ENCODE measurements at regions not wholly inside any gene's neighbourhood (a gene's known extent, or its start where the extent isn't known, plus 50 kb on each side); places are given as distances from the start of the nearest gene placed in this dataset.
A peak's percentile ranks its signal among the peaks of the same experiment; 100 is the strongest.

DNA sequence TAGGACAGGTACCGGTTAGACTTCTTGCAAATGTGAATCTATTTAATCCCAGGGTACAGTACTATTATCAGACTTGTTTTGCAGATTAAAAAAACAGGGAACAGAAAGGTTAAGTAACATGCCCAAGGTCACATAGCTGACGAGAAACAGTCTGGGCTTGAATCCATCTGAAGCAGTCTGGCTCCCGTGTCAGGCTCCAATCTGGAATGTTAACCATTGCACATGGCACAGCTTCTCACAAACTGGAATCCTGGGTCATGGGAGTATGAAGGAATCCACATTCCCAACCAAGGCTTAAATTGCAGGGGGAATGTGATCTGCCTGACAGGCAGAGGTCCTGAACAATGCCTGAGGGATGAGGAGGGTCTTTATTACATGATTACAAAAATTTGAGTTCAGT is 187.5 kb upstream of the SPTLC3 start:
- H3K4me3 ChIP-seq (ENCODE audit: low read length in 2 of 2): no peak overlapping the region
- H3K27me3 ChIP-seq (ENCODE audit: control insufficient read depth in 1 of 2, insufficient read depth in 2 of 2, low read length in 2 of 2): no peaks in the 10 kb centered on the region
- H3K9ac ChIP-seq (ENCODE audit: low read length in 2 of 2): no peak overlapping the region
- H3K9me3 ChIP-seq (ENCODE audit: control insufficient read depth in 2 of 2, low read length in 2 of 2): no peaks in the 10 kb centered on the region
- H3K36me3 ChIP-seq (ENCODE audit: control insufficient read depth in 2 of 2, insufficient read depth in 2 of 2, low read length in 2 of 2): no peaks in the 10 kb centered on the region
- peaks cover 10% of the 10 kb centered on the region for H3K4me1 ChIP-seq (ENCODE audit: control insufficient read depth, insufficient read depth, low read length)
- H3K27ac ChIP-seq (ENCODE audit: low read length): no peak overlapping the region

DNA sequence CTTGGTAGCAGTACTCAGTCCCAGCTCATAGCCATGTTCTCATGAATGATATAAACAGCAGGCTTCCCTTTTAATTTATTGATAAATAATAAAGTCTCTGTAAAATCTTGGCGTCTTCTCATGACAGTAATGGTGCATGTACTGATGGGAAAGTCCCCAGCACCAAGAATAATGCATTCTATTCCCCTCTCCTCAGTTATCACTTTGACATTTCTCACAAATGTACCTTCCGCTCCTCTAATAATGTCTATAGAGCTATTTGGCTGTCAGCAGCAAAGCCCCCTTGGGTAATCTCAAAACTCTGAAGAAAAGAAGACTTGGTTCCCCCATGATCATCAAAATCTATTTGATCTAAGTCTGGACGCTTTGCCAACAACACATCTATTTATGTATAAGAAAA is 185.0 kb upstream of the SPTLC3 start:
- peaks cover 6% of the 10 kb centered on the region for H3K4me1 ChIP-seq (ENCODE audit: control insufficient read depth, insufficient read depth, low read length)
- no peaks in the 10 kb centered on the region for H3K36me3 ChIP-seq (ENCODE audit: control insufficient read depth in 2 of 2, insufficient read depth in 2 of 2, low read length in 2 of 2)
- H3K27me3 ChIP-seq (ENCODE audit: control insufficient read depth in 1 of 2, insufficient read depth in 2 of 2, low read length in 2 of 2): no peaks in the 10 kb centered on the region
- H3K9ac ChIP-seq (ENCODE audit: low read length in 2 of 2): no peak overlapping the region
- no peak overlapping the region for H3K27ac ChIP-seq (ENCODE audit: low read length)
- H3K9me3 ChIP-seq (ENCODE audit: control insufficient read depth in 2 of 2, low read length in 2 of 2): no peaks in the 10 kb centered on the region
- H3K4me3 ChIP-seq (ENCODE audit: low read length in 2 of 2): no peak overlapping the region

DNA sequence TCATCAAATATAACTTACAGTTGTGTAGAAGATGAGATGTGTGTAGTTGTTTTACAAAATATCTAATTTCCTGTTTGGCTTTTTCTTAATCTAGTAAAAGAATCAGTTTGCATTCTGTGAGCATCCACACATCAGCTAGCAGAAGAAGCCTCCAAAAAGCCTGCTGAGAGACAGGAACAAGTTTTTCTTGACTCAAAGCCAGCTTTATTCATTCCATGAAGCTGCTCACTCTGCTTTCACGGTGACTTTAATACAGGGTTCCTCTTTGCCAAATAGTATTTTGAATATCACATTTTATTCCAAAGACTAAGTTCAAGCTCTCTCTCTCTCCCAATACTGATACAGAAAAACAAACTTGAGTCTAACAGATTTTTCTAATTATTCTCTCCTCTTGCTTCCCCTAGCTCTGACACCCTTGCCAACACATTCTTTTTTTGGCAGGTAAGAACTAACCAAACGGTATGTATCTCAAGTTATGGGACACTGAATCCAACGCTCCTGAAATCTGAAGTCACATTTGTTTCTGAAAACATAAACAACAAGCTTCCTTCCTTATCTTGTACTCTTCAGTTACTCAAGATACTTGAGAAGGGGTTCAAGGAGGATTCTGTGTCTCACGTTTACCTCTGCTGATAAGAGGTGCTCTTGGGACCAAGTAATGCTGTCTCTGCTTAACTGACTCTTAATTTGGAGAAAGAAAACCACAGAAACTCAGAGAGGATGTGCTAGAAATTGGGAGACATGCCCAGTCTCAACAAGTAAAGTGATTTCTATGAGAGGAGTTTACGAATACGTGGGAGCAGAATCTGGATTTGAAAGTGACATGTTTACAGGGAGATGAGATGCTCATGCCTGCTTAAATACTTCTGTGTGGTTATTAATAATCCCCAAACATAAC is 184.2 kb upstream of the SPTLC3 start:
- no peak overlapping the region for H3K9ac ChIP-seq (ENCODE audit: low read length in 2 of 2)
- H3K4me3 ChIP-seq (ENCODE audit: low read length in 2 of 2): peak overlapping the region in 1 of 2 donors; percentile 15
- H3K27ac ChIP-seq (ENCODE audit: low read length): no peak overlapping the region
- no peaks in the 10 kb centered on the region for H3K9me3 ChIP-seq (ENCODE audit: control insufficient read depth in 2 of 2, low read length in 2 of 2)
- no peaks in the 10 kb centered on the region for H3K27me3 ChIP-seq (ENCODE audit: control insufficient read depth in 1 of 2, insufficient read depth in 2 of 2, low read length in 2 of 2)
- no peaks in the 10 kb centered on the region for H3K36me3 ChIP-seq (ENCODE audit: control insufficient read depth in 2 of 2, insufficient read depth in 2 of 2, low read length in 2 of 2)
- peaks cover 6% of the 10 kb centered on the region for H3K4me1 ChIP-seq (ENCODE audit: control insufficient read depth, insufficient read depth, low read length)

DNA sequence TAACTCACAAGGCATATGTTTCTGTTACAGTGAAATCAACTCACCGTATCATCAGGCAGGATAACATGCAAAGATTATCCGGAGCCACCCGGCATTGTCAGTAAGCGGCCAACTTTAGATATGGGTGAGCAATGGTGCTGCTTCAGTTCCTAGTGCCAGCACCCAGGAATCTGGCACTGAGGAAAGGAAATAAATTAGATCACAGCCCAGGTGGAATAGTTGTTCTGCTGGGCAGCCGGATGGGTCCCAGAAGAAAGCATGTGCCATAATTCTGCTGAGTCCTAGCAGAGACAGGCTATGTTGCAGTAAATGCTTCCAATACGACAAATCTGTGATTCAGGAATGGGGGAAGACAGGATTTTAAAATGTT is 183.6 kb upstream of the SPTLC3 start:
- H3K4me1 ChIP-seq (ENCODE audit: control insufficient read depth, insufficient read depth, low read length): peaks cover 6% of the 10 kb centered on the region
- H3K27ac ChIP-seq (ENCODE audit: low read length): no peak overlapping the region
- H3K27me3 ChIP-seq (ENCODE audit: control insufficient read depth in 1 of 2, insufficient read depth in 2 of 2, low read length in 2 of 2): no peaks in the 10 kb centered on the region
- H3K4me3 ChIP-seq (ENCODE audit: low read length in 2 of 2): no peak overlapping the region
- H3K9me3 ChIP-seq (ENCODE audit: control insufficient read depth in 2 of 2, low read length in 2 of 2): no peaks in the 10 kb centered on the region
- H3K36me3 ChIP-seq (ENCODE audit: control insufficient read depth in 2 of 2, insufficient read depth in 2 of 2, low read length in 2 of 2): no peaks in the 10 kb centered on the region
- H3K9ac ChIP-seq (ENCODE audit: low read length in 2 of 2): no peak overlapping the region

DNA sequence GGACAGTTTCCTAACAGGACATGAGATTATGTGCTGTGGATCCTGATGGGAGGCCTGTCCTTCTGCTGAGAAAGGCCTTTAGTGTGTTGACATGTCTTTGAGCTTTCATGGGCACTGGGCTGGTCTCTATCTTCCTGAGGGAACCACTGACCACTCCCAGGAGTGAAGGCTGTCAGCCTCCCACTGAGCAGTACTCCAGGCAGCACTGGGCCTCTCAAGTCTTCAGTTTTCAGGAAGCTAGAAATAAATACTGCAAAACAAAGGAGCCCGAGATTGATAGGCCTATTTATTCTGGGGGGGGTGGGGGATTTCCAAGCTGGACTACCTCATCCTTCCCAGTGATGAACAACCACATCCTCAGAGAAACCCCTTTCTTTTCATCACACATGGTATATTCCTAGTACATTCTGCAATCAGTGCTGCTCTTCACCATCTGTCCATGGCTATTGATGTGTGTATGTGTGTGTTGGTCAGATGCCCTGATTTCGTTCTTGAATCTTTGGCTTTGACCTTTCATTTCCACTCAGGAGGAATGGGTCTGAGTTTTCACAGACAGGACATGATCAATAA is 180.9 kb upstream of the SPTLC3 start:
- H3K9me3 ChIP-seq (ENCODE audit: control insufficient read depth in 2 of 2, low read length in 2 of 2): no peaks in the 10 kb centered on the region
- H3K4me1 ChIP-seq (ENCODE audit: control insufficient read depth, insufficient read depth, low read length): no peaks in the 10 kb centered on the region
- no peak overlapping the region for H3K27ac ChIP-seq (ENCODE audit: low read length)
- no peak overlapping the region for H3K4me3 ChIP-seq (ENCODE audit: low read length in 2 of 2)
- H3K9ac ChIP-seq (ENCODE audit: low read length in 2 of 2): no peak overlapping the region
- no peaks in the 10 kb centered on the region for H3K36me3 ChIP-seq (ENCODE audit: control insufficient read depth in 2 of 2, insufficient read depth in 2 of 2, low read length in 2 of 2)
- H3K27me3 ChIP-seq (ENCODE audit: control insufficient read depth in 1 of 2, insufficient read depth in 2 of 2, low read length in 2 of 2): no peaks in the 10 kb centered on the region

DNA sequence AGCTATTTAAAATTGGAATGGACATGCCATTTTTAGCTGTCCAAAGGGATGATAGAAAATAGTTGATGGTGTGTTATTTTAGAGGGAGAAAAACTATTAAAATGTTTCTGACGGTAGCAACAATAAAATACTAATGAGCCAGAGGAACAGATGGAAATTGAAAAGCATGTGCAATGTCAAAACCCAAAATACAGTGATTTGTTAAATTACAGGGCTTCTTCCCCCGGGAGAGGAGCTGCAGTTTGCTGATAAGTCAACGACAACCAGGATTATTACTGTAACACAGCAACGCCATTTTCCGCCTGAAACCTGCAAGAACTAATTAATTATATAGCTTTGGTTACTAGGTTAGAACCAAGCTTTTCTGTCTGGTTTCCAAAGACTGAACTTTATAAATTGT is 179.6 kb upstream of the SPTLC3 start:
- Histone ChIP-seq H3K27me3 (ENCODE audit: control insufficient read depth in 1 of 2, insufficient read depth in 2 of 2, low read length in 2 of 2) (no peaks in the 10 kb centered on the region), H3K9ac (ENCODE audit: low read length in 2 of 2) (no peak overlapping the region), H3K4me3 (ENCODE audit: low read length in 2 of 2) (no peak overlapping the region), H3K9me3 (ENCODE audit: control insufficient read depth in 2 of 2, low read length in 2 of 2) (no peaks in the 10 kb centered on the region), H3K36me3 (ENCODE audit: control insufficient read depth in 2 of 2, insufficient read depth in 2 of 2, low read length in 2 of 2) (no peaks in the 10 kb centered on the region), H3K4me1 (ENCODE audit: control insufficient read depth, insufficient read depth, low read length) (no peaks in the 10 kb centered on the region), H3K27ac (ENCODE audit: low read length) (no peak overlapping the region)

DNA sequence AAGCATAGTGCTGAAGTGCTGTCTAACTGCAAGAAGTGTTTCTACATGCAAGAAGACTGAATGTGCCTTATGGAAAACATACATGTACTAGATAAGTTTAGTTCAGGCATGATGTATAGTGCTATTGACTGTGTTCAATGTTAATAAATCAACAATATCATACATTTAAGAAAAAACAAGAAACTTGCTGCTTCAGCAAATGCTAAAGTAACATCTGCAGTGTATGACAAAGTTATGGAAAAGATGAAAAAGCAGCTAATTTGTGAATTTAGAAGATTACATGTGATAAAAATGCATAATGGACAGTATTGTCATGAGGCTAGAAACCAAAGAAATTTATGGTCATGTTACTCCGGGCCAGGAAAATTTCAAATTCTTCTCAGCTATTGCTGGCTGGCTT is 174.9 kb upstream of the SPTLC3 start:
- H3K27ac ChIP-seq (ENCODE audit: low read length): no peak overlapping the region
- no peak overlapping the region for H3K9ac ChIP-seq (ENCODE audit: low read length in 2 of 2)
- H3K4me3 ChIP-seq (ENCODE audit: low read length in 2 of 2): no peak overlapping the region
- H3K4me1 ChIP-seq (ENCODE audit: control insufficient read depth, insufficient read depth, low read length): no peaks in the 10 kb centered on the region
- no peaks in the 10 kb centered on the region for H3K27me3 ChIP-seq (ENCODE audit: control insufficient read depth in 1 of 2, insufficient read depth in 2 of 2, low read length in 2 of 2)
- H3K9me3 ChIP-seq (ENCODE audit: control insufficient read depth in 2 of 2, low read length in 2 of 2): no peaks in the 10 kb centered on the region
- no peaks in the 10 kb centered on the region for H3K36me3 ChIP-seq (ENCODE audit: control insufficient read depth in 2 of 2, insufficient read depth in 2 of 2, low read length in 2 of 2)

DNA sequence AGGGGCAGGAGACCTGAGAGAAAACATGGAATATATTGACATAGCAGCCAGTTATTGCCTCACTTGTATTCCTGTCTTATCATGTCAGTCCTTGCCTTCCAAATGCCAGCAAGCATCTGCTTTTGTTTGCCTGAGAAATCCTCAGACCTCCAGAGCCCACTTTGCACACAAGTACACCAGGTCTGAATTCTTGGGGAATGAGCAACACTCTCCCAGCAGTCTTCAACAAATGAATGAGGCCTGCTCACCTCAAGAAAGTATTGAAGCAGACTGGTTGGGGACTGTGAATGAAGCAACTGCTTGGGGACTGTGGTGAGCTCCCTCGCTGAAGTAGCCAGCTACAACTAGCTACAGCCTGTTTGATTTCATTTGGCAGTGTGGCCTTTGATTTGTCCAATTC is 172.8 kb upstream of the SPTLC3 start:
- H3K36me3 ChIP-seq (ENCODE audit: control insufficient read depth in 2 of 2, insufficient read depth in 2 of 2, low read length in 2 of 2): no peaks in the 10 kb centered on the region

DNA sequence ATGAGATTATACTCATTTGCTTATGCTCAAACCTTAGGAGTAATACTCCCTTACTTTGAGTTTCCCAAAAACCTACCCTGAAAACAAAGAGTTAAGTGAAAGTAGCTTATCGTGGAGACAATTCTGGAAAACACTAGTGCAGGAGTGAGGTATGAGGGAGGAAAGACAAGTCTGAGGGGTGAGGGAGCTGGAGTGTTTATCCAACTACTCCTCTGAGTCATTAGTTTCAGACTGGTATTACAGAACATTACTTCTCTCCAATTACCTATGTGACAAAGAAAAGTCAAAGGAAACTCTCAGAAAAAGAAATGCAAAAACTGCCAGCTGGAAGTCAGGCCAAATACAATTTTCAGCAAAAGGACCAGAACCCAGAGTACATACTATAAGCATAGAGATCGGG is 171.1 kb upstream of the SPTLC3 start:
- Histone ChIP-seq H3K36me3 (ENCODE audit: control insufficient read depth in 2 of 2, insufficient read depth in 2 of 2, low read length in 2 of 2) (no peaks in the 10 kb centered on the region), H3K9me3 (ENCODE audit: control insufficient read depth in 2 of 2, low read length in 2 of 2) (no peaks in the 10 kb centered on the region), H3K4me1 (ENCODE audit: control insufficient read depth, insufficient read depth, low read length) (no peaks in the 10 kb centered on the region), H3K27me3 (ENCODE audit: control insufficient read depth in 1 of 2, insufficient read depth in 2 of 2, low read length in 2 of 2) (no peaks in the 10 kb centered on the region), H3K4me3 (ENCODE audit: low read length in 2 of 2) (no peak overlapping the region), H3K9ac (ENCODE audit: low read length in 2 of 2) (no peak overlapping the region), H3K27ac (ENCODE audit: low read length) (no peak overlapping the region)

More for the DNA sequence above, 172.8 kb upstream of the SPTLC3 start:
- Histone ChIP-seq H3K4me1 (ENCODE audit: control insufficient read depth, insufficient read depth, low read length) (no peaks in the 10 kb centered on the region), H3K4me3 (ENCODE audit: low read length in 2 of 2) (no peak overlapping the region), H3K27me3 (ENCODE audit: control insufficient read depth in 1 of 2, insufficient read depth in 2 of 2, low read length in 2 of 2) (no peaks in the 10 kb centered on the region), H3K9ac (ENCODE audit: low read length in 2 of 2) (no peak overlapping the region), H3K9me3 (ENCODE audit: control insufficient read depth in 2 of 2, low read length in 2 of 2) (no peaks in the 10 kb centered on the region), H3K27ac (ENCODE audit: low read length) (no peak overlapping the region)

DNA sequence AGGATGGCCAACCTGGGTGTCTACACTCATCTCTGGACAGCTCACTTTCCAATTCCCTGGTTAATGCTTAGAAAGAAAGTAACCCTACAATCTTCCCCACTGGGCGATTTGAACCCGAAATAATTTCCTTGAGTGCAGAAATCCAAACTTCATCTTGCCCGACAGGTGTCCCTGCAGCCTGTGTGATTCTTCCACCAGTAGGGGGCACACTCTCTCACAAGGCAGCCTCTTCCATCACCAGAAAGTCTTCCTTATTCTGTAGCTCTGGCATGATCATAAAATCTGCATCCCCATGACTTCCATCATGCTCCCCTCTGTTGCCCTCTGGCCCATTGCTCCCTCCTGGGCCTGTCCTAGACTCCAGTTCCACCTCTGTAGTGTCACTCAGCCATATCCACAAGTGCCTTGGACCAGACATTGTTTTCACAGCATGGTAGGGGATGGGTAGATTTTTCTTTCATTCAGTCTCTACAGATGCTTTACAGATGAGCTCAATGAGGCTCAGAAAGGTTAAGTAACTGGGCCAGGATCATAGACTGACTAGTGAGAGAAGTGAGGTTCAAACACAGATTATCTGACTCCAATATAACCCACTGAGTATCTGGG is 170.4 kb upstream of the SPTLC3 start:
- Histone ChIP-seq H3K36me3 (ENCODE audit: control insufficient read depth in 2 of 2, insufficient read depth in 2 of 2, low read length in 2 of 2) (no peaks in the 10 kb centered on the region), H3K9me3 (ENCODE audit: control insufficient read depth in 2 of 2, low read length in 2 of 2) (no peaks in the 10 kb centered on the region), H3K9ac (ENCODE audit: low read length in 2 of 2) (no peak overlapping the region)

DNA sequence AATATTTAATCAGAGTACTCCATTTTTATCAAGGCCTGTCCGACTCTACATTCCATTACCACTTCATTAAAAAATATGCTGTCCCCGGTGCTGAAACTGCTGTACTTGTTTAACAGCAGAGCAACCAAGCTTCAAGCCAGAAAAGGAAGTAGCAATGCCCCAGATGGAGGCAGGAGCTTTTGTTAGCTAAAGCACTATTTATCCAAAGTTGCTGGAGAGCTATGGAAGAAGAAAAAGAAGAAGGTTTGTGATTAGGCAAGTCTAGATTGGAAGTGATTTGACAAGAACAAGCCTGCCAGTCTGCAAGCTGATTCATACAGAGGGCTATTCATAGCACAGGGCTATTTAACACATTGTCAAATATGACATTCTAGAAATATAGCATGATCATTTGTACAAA is 160.9 kb upstream of the SPTLC3 start:
- H3K27ac ChIP-seq (ENCODE audit: low read length): no peak overlapping the region
- no peak overlapping the region for H3K9ac ChIP-seq (ENCODE audit: low read length in 2 of 2)
- no peaks in the 10 kb centered on the region for H3K27me3 ChIP-seq (ENCODE audit: control insufficient read depth in 1 of 2, insufficient read depth in 2 of 2, low read length in 2 of 2)
- H3K4me1 ChIP-seq (ENCODE audit: control insufficient read depth, insufficient read depth, low read length): no peaks in the 10 kb centered on the region
- no peak overlapping the region for H3K4me3 ChIP-seq (ENCODE audit: low read length in 2 of 2)
- H3K9me3 ChIP-seq (ENCODE audit: control insufficient read depth in 2 of 2, low read length in 2 of 2): no peaks in the 10 kb centered on the region
- no peaks in the 10 kb centered on the region for H3K36me3 ChIP-seq (ENCODE audit: control insufficient read depth in 2 of 2, insufficient read depth in 2 of 2, low read length in 2 of 2)

More for the DNA sequence above, 170.4 kb upstream of the SPTLC3 start:
- Histone ChIP-seq H3K4me3 (ENCODE audit: low read length in 2 of 2) (no peak overlapping the region), H3K27me3 (ENCODE audit: control insufficient read depth in 1 of 2, insufficient read depth in 2 of 2, low read length in 2 of 2) (no peaks in the 10 kb centered on the region), H3K27ac (ENCODE audit: low read length) (no peak overlapping the region), H3K4me1 (ENCODE audit: control insufficient read depth, insufficient read depth, low read length) (no peaks in the 10 kb centered on the region)
